GM11168 (cell line): ENCODE measurements at regions not wholly inside any gene's neighbourhood (a gene's known extent, or its start where the extent isn't known, plus 50 kb on each side); places are given as distances from the start of the nearest gene placed in this dataset.

ENCODE experiments used
- in situ Hi-C: fragments of 300-500 bp; cut with MboI; formaldehyde crosslinking; loops from one replicate; pipeline ENCODE4 v1.12.0; 2022; ENCODE audit warnings: low sequenced_read_pairs; ENCODE audit not compliant: unreplicated experiment

- in situ Hi-C loops = no loop called here
These were observed 269.0 kb upstream of the SLC10A2 start for GRCh38 chr13:103335241-103335640.

- in situ Hi-C loops = no loop called here
These were observed 265.7 kb upstream of the SLC10A2 start for GRCh38 chr13:103331924-103332323.

- in situ Hi-C loops = no loop called here
These were observed 262.7 kb upstream of the SLC10A2 start for GRCh38 chr13:103328899-103329298.

GRCh38 chr13:103326326-103326725 lies 260.1 kb upstream of the SLC10A2 start:
- in situ Hi-C loops = no loop called here

- in situ Hi-C loops = no loop called here
These were observed 259.5 kb upstream of the SLC10A2 start for GRCh38 chr13:103325672-103326071.

GRCh38 chr13:103324641-103325040 lies 258.4 kb upstream of the SLC10A2 start:
- in situ Hi-C loops = no loop called here

- in situ Hi-C loops = no loop called here
These were observed 249.5 kb upstream of the SLC10A2 start for GRCh38 chr13:103315711-103316110.

- in situ Hi-C loops = no loop called here
These were observed 246.2 kb upstream of the SLC10A2 start for GRCh38 chr13:103312467-103312866.

GRCh38 chr13:103308667-103309066 lies 242.4 kb upstream of the SLC10A2 start:
- in situ Hi-C loops = no loop called here

GRCh38 chr13:103306163-103306562 lies 239.9 kb upstream of the SLC10A2 start:
- in situ Hi-C loops = no loop called here

GRCh38 chr13:103303078-103303651 lies 236.9 kb upstream of the SLC10A2 start:
- in situ Hi-C loops = no loop called here

- in situ Hi-C loops = no loop called here
These were observed 236.5 kb upstream of the SLC10A2 start for GRCh38 chr13:103302676-103303075.

- in situ Hi-C loops = no loop called here
These were observed 232.9 kb upstream of the SLC10A2 start for GRCh38 chr13:103299079-103299478.

GRCh38 chr13:103297083-103297482 lies 230.9 kb upstream of the SLC10A2 start:
- in situ Hi-C loops = no loop called here

- in situ Hi-C loops = no loop called here
These were observed 225.8 kb upstream of the SLC10A2 start for GRCh38 chr13:103291798-103292572.

- in situ Hi-C loops = no loop called here
These were observed 225.0 kb upstream of the SLC10A2 start for GRCh38 chr13:103291226-103291625.

- in situ Hi-C loops = no loop called here
These were observed 223.5 kb upstream of the SLC10A2 start for GRCh38 chr13:103289681-103290080.

GRCh38 chr13:103288114-103288513 lies 221.9 kb upstream of the SLC10A2 start:
- in situ Hi-C loops = no loop called here

- in situ Hi-C loops = no loop called here
These were observed 221.4 kb upstream of the SLC10A2 start for GRCh38 chr13:103287659-103288058.

GRCh38 chr13:103284466-103284865 lies 218.2 kb upstream of the SLC10A2 start:
- in situ Hi-C loops = no loop called here

- in situ Hi-C loops = no loop called here
These were observed 217.2 kb upstream of the SLC10A2 start for GRCh38 chr13:103283451-103283820.
